GM19372 (cell line): ENCODE measurements at regions not wholly inside any gene's neighbourhood (a gene's known extent, or its start where the extent isn't known, plus 50 kb on each side); places are given as distances from the start of the nearest gene placed in this dataset.
"Not testable (repeated sequence)": the region's sequence is repeated elsewhere in the genome, so short reads cannot be mapped to it uniquely, and the experiment has no call there.

Experiments used
- ATAC-seq: cut with Tn5 transposase; IDR thresholded peaks from one replicate; pipeline ENCODE4 v1.9.1; 2021; ENCODE audit warnings: mild to moderate bottlenecking, low read depth, moderate library complexity; ENCODE audit not compliant: unreplicated experiment

- ATAC-seq: no peak
These were observed 50.8 kb upstream of the PCSK1 start for GRCh38 chr5:96483878-96484277.

- no peak for ATAC-seq
These were observed 54.8 kb upstream of the PCSK1 start for GRCh38 chr5:96487859-96488258.

GRCh38 chr5:96489532-96489931 is 56.5 kb upstream of the PCSK1 start:
- no peak for ATAC-seq

- no peak for ATAC-seq
These were observed 59.5 kb upstream of the PCSK1 start for GRCh38 chr5:96492459-96493047.

- ATAC-seq: no peak
These were observed 60.3 kb upstream of the PCSK1 start for GRCh38 chr5:96493219-96493790.

GRCh38 chr5:96495412-96495811 is 62.4 kb upstream of the PCSK1 start:
- not testable (repeated sequence) for ATAC-seq

- ATAC-seq: not testable (repeated sequence)
These were observed 64.0 kb upstream of the PCSK1 start for GRCh38 chr5:96497027-96497426.

GRCh38 chr5:96499753-96500345 is 66.8 kb upstream of the PCSK1 start:
- no peak for ATAC-seq

- ATAC-seq: no peak
These were observed 69.1 kb upstream of the PCSK1 start for GRCh38 chr5:96501991-96502646.

- ATAC-seq: no peak
These were observed 70.6 kb upstream of the PCSK1 start for GRCh38 chr5:96503501-96504236.

GRCh38 chr5:96506376-96506775 is 73.3 kb upstream of the PCSK1 start:
- ATAC-seq: no peak

GRCh38 chr5:96506866-96507527 is 73.9 kb upstream of the PCSK1 start:
- no peak for ATAC-seq

- ATAC-seq: no peak
These were observed 76.3 kb upstream of the PCSK1 start for GRCh38 chr5:96509316-96509715.

- no peak for ATAC-seq
These were observed 76.8 kb upstream of the PCSK1 start for GRCh38 chr5:96509721-96510350.

- no peak for ATAC-seq
These were observed 83.6 kb upstream of the PCSK1 start for GRCh38 chr5:96516631-96517071.

- ATAC-seq: no peak
These were observed 84.2 kb upstream of the PCSK1 start for GRCh38 chr5:96517295-96517694.

- ATAC-seq: no peak
These were observed 87.3 kb upstream of the PCSK1 start for GRCh38 chr5:96520345-96520744.

- no peak for ATAC-seq
These were observed 89.7 kb upstream of the PCSK1 start for GRCh38 chr5:96522635-96523355.
